Hippocampal formation (tissue), 2 donors: ENCODE measurements at regions not wholly inside any gene's neighbourhood (a gene's known extent, or its start where the extent isn't known, plus 50 kb on each side); places are given as distances from the start of the nearest gene placed in this dataset.

ENCODE experiments used
- DNase-seq, 2 donors: peaks; one replicate each; lab custom pipeline; 2025; lab: John Stamatoyannopoulos, UW

- DNase-seq = no peak
Measured at GRCh38 chr12:31867292-31867691, 91.9 kb upstream of the RESF1 start.

- DNase-seq = no peak
Measured at GRCh38 chr12:31866523-31866922, 92.7 kb upstream of the RESF1 start.

DNA sequence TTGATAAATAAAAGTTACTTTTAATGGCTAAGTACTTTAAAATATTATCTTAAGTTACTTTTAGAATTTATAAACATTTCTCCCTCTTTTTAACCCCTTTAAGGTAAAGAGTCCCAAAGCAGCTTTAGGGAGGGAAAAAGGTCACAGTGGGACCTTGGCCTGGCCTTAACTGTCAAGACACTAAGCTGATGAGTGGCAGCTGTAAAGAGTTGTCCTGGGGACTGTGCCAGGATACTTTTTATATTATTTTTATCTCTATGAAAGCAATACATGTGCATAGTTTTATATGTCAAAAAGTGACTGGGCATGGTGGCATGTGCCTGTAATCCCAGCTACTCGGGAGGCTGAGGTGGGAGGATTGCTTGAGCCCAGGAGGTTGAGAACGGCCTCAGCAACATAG lies 94.2 kb upstream of the RESF1 start:
- no peak for DNase-seq

DNA sequence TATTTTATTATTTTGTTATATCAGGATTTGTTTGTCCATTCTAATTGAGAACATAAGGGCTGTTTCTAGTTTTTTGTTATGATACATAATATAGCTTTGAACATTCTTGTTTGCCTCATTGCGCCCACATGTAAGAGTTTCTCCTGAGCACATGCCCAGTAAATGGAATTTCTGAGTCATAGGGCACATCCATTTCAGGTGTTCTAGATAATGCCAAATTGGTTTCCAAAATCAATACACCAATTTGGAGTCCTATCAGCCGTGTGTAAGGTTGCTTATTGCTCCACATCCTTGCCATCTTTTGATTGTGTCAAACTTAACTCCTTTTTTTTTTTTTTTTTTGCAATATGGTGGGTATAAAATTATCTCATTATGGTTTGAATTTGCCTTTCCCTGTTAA lies 97.9 kb upstream of the RESF1 start:
- no peak for DNase-seq

DNA sequence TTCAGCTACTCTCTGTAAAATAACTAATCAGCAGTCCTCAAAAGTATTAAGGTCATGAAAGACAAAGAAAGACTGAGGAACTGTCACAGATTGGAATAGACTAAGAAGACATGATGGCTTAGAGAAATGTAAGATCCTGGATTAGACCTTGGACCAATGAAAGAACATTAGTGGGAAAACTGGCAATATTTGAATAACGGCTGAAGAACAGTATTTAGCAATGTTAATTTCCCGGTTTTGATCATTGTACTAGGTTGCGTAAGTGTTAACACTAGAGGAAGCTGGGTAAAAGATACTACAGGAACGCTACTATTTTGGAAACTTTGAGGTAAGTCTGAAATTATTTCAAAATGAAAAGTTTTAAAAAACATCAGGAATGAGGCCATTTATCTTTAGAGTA lies 98.8 kb upstream of the RESF1 start:
- no peak for DNase-seq

GRCh38 chr12:31859232-31859977 lies 99.8 kb upstream of the RESF1 start:
- no peak for DNase-seq

- DNase-seq = no peak
Measured at GRCh38 chr12:31855427-31855826, 103.8 kb upstream of the RESF1 start.

DNA sequence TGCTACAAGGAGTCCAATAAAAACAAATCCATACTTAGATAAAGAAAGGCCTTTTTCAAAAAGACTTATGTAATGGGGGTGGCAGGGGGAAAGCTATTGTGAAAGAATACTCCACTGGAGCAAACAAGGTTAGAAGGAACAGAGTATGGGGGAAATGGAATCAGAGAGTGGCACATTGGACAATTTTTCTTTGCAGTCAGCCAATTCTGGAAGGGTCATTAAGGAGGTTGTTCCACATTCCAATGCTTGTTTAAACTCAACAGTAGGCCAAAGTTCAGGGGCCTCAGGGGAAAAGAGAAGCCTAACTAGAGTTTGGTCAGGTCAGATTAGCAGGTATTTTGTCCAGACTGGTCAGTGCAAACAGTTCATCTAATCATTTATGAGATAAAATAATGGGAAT lies 105.2 kb upstream of the RESF1 start:
- DNase-seq = no peak

DNA sequence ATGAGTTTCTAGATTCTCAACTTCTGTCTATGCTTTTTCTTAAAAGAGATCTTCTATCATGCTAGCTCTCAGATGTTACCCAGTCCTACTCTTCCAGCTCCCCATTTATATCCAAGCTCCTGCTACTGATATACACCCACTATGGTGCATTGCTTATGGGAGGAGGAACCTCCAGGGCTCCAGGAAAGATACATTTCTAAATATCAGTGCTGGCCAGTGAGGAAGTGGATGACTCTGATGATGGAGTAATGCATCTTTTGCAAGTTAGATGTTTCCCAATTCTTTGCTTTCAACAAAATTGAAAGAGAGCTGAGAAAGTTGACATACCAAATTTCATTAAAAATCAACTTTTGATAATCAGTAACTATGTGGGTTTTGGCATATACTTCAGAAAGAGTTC lies 105.7 kb upstream of the RESF1 start:
- DNase-seq = no peak

GRCh38 chr12:31850268-31850667 lies 108.9 kb upstream of the RESF1 start:
- DNase-seq = no peak

DNA sequence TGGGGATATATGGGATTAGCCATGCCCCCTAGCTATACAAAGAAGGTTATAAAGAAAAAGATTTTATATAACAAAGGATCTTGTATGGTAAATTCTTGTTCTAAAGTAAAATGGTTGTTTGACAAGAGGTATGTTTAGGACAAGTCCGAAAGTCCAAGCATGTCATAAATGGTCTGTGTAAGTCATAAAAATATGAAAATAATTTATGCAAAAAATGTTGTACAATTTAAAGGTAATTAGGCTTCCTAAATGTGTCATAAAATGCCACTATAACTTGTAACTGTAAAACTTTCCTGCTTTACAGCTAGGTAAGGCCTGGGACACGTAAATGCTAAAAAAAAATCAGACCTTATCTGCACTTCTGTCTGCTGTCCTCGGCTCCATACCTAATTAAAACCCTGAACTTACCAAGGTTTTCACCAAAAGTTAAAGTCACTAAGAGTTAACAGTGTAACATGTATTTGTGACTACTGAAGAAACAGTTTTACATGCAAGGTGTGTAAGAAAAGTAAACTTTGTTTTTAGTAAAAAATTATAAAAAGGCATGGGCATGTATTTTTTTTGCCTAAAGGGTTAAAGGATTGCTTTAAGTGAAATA lies 110.0 kb upstream of the RESF1 start:
- no peak for DNase-seq

DNA sequence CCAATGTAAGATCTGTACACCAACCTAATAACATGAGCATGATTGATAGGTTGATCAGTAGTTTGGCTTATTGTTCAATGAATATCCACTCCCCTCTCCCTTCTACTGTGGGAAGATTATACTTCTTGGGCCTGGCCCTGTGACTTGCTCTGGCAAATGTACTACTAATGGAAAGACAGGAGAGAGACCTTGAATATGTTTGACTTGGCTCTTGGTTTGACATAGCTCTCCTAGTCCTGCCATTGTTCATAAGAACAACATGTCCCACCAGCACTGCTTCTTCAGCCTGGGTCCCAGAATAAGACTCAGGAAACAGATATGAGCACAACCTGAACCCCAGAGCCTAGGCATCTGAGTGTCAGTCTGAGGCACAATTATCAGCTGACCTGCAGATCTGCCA lies 112.8 kb upstream of the RESF1 start:
- no peak for DNase-seq

DNA sequence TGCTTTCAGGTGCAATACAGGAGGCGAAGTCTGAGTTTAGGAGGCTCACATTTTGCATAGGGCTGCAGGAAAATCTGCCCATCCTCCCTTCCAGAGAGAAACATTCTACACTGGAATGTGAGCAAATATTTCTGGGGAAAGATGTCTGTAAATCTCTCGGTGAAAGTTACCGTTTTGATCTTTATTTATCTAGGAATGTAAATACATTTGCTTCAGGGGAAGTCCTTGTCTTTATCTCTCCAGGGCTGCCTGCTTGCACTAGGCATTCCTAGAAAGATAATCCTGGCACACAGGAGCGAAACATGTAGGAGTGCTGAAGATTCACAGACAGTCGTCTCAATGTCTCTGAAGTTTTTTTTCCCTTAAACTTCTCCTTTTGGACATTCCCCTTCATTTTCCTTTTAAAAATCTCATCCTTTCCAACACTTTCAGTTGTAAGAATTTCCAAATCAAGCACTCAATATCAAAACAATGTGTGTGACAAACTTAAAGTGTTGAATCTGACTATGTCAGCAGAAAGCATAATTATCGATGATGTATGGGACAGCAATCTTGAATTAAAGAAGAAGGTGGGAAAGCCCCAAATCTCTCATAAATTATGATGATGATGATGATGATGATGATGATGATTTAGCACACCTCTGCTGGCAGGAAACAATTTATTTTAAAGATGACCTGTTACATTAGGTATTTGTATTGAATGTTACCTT lies 113.4 kb upstream of the RESF1 start:
- no peak for DNase-seq

DNA sequence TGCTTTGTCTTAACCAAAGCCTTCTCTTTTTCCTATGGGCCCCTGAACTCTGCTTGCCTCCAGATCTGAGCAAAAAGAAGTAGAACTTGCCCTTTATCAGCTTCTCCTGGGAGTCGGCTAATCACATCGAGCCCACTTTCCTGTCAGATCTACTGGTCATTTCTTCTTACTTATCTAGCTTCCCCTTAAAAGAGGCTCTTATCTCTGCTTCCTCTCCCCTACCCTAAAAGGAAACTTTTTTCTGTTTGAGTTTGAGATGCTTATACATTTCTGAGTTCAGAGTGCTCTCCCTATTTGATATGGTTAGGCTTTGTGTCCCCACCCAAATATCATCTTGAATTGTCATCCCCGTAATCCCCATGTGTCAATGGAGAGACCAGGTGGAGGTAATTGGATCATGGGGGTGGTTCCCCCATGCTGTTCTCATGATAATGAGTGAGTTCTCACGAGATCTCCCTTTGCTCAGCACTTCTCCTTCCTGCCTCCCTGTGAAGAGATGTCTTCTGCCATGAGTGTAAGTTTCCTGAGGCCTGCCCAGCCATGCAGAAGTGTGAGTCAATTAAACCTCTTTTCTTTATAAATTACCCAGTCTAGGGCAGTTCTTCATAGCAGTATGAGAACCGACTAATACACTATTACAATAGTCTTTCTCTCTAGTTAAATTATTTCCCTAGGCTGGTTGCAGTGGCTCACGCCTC lies 114.7 kb upstream of the AMN1 start:
- DNase-seq = no peak

DNA sequence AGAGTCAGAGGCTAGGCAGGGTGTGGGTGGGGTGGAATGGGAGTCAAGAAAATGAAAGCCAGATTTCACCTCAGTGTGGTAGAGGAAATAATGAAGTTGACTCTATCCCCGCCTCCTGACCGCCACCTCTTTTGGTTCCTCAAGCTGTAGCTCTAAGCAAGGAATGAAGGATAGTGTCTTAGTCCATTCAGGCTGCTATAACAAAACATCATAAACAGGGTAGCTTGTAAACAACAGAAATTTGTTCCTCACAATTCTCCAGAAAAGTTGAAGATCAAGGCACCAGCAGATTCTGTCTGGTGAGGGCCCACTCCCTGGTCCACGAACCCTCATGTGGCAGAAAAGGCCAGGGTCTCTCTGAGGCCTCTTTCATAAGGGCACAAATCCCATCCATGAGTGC lies 109.1 kb upstream of the AMN1 start:
- no peak for DNase-seq

DNA sequence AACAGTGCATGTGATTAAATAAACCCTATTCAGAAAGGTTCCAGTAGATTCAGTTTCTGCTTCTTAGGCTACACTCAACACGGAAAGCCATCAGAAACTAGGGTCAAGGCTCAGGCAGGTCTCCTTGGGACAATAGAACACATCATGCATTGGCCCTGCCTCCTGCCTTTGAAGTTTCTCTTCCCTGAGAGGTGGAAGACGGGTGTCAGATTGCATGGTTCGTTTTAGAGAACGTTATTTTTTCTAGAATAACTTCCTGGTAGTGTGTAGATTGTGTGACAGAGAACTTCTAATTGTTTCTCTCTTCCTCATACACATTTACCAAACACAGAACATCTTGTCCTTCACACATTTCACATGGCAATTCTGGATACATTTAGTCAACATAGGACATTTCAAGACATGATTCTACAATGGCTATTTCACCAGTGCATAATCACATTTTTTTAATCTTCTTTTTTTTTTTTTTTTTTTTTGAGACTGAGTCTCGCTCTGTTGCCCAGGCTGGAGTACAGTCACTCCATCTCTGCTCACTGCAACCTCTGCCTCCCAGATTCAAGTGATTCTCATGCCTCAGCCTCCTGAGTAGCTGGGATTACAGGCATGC lies 106.6 kb upstream of the AMN1 start:
- no peak for DNase-seq

GRCh38 chr12:31834150-31834549 lies 105.3 kb upstream of the AMN1 start:
- no peak for DNase-seq

DNA sequence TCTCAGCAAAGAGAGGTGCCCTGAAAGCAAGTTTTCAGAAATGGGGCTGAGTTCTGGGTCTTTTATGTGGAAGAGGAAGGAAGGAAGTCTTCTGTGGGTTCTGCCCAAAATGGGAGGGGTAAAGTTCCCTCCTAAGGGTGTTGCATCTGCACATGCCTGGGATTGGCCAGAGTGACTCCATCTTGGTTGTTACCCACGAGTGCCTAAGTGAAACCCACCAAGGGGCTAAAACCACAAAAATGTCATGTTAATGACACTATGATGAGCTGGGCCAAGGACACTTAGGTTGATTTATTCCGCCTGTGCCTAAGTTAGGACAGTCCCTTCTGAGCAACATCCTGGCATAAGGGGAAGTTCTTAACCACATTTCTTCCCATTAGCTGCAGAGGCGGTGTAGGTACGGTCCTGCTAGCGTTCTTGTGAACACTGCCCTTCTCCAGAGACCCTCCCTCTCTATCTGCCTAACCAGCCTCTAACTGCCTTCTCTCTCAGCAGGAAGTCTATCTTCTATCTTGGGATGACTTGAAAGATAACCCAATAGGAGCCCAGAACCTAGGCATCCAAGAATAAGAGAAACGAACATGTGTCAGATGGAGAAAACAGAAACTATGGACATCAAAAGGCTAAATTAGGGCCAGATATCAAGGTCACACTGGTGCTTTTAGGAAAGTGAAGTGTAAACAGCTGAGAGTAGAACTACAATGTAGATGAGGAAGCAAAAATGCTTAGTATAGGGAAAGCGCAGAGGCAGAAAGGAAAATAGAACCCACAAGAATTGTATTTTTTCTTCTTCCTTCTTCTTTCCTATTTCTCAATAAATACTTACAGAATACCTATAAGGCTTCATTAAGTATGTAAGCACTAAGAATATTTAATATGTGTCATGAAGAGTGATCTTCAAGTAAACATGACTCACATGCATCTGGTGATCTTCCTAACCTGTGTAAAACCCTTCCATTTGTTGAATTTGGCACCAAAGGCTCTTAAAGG lies 104.2 kb upstream of the AMN1 start:
- no peak for DNase-seq

GRCh38 chr12:31828071-31828470 lies 99.2 kb upstream of the AMN1 start:
- DNase-seq = no peak

- no peak for DNase-seq
Measured at GRCh38 chr12:31822761-31823160, 93.9 kb upstream of the AMN1 start.

- no peak for DNase-seq
Measured at GRCh38 chr12:31821484-31821883, 92.7 kb upstream of the AMN1 start.
